CD4-positive, alpha-beta T cell (primary cell): ENCODE measurements at regions not wholly inside any gene's neighbourhood (a gene's known extent, or its start where the extent isn't known, plus 50 kb on each side); places are given as distances from the start of the nearest gene placed in this dataset.

ENCODE experiments used
- ATAC-seq: fragments of 200-7000 bp; cut with Tn5 transposase; one replicate; pipeline ENCODE4 v1.10.0; 2022; ENCODE audit warnings: mild to moderate bottlenecking; ENCODE audit not compliant: poor library complexity
- CTCF ChIA-PET: fragments of 350-600 bp; sonication (Branson Sonifier 250); formaldehyde crosslinking; loops from one replicate; lab custom pipeline; 2021; ENCODE audit warnings: antibody characterized with exemption, inconsistent platforms; lab: Charles Lee
- POLR2A ChIA-PET: fragments of 350-600 bp; sonication (Branson Sonifier 250); formaldehyde crosslinking; loops from one replicate; lab custom pipeline; 2021; ENCODE audit warnings: antibody characterized with exemption, inconsistent platforms; lab: Charles Lee
- DNase-seq, 14 experiments: peaks; one replicate each; pipeline ENCODE4 v3.0.0-alpha.2; 2013 to 2020; ENCODE audit warnings: mixed read lengths in 2 of 14
- H3K27ac ChIP-seq, 2 donors: one replicate each; pipeline versions ENCODE4 v1.5.1 to v1.7.0; 2013; ENCODE audit warnings: low read length in 2 of 2, low read depth in 1 of 2, mild to moderate bottlenecking in 1 of 2
- H3K27me3 ChIP-seq, 2 experiments: 1 replicate in 1 of 2; 2 replicates in 1 of 2; pipeline versions ENCODE4 v1.6.1 to v1.7.0; 2013; ENCODE audit warnings: low read length in 2 of 2, control low read depth in 1 of 2, mild to moderate bottlenecking in 1 of 2, moderate library complexity in 1 of 2; ENCODE audit not compliant: insufficient read depth in 2 of 2, control insufficient read depth in 1 of 2
- H3K36me3 ChIP-seq: one replicate; pipeline ENCODE4 v1.6.1; 2013; ENCODE audit warnings: low read length, control low read depth; ENCODE audit not compliant: insufficient read depth
- H3K4me1 ChIP-seq: one replicate; pipeline ENCODE4 v1.6.1; 2013; ENCODE audit warnings: low read length, control low read depth; ENCODE audit not compliant: insufficient read depth
- H3K4me3 ChIP-seq: one replicate; pipeline ENCODE4 v1.5.1; 2013; ENCODE audit warnings: mild to moderate bottlenecking, low read length, moderate library complexity
- H3K9me3 ChIP-seq, 2 experiments: 1 replicate in 1 of 2; 2 replicates in 1 of 2; pipeline versions ENCODE4 v1.6.1 to v1.7.0; 2013; ENCODE audit warnings: low read length in 2 of 2, mild to moderate bottlenecking in 2 of 2, control low read depth in 1 of 2, moderate library complexity in 1 of 2; ENCODE audit not compliant: control insufficient read depth in 1 of 2, insufficient read depth in 1 of 2
- H3K27ac Mint-ChIP-seq: one replicate; pipeline ENCODE4 v1.8.0; 2020; ENCODE audit warnings: mixed read lengths
- H3K27me3 Mint-ChIP-seq: one replicate; pipeline ENCODE4 v1.8.0; 2021; ENCODE audit warnings: mixed read lengths
- H3K36me3 Mint-ChIP-seq: one replicate; pipeline ENCODE4 v1.8.0; 2021; ENCODE audit warnings: low read depth, mixed read lengths
- H3K4me1 Mint-ChIP-seq: one replicate; pipeline ENCODE4 v1.8.0; 2021; ENCODE audit warnings: low read depth, mixed read lengths
- H3K4me3 Mint-ChIP-seq: one replicate; pipeline ENCODE4 v1.8.0; 2020; ENCODE audit warnings: mild to moderate bottlenecking, mixed read lengths
- H3K9me3 Mint-ChIP-seq: one replicate; pipeline ENCODE4 v1.8.0; 2020; ENCODE audit warnings: mixed read lengths
- CTCF ChIP-seq: fragments of 200-600 bp; IDR thresholded peaks from one replicate; pipeline ENCODE4 v1.8.0; 2022; ENCODE audit warnings: antibody characterized with exemption, mild to moderate bottlenecking
- intact Hi-C, 2 experiments: fragments of 100-400 bp; cut with DNase I in 1 of 2; cut with micrococcal nuclease in 1 of 2; formaldehyde crosslinking; loops; one replicate each; pipeline versions ENCODE4 v1.15.1 to v1.9.0; 2023 to 2025; cut with DNase I, micrococcal nuclease

DNA sequence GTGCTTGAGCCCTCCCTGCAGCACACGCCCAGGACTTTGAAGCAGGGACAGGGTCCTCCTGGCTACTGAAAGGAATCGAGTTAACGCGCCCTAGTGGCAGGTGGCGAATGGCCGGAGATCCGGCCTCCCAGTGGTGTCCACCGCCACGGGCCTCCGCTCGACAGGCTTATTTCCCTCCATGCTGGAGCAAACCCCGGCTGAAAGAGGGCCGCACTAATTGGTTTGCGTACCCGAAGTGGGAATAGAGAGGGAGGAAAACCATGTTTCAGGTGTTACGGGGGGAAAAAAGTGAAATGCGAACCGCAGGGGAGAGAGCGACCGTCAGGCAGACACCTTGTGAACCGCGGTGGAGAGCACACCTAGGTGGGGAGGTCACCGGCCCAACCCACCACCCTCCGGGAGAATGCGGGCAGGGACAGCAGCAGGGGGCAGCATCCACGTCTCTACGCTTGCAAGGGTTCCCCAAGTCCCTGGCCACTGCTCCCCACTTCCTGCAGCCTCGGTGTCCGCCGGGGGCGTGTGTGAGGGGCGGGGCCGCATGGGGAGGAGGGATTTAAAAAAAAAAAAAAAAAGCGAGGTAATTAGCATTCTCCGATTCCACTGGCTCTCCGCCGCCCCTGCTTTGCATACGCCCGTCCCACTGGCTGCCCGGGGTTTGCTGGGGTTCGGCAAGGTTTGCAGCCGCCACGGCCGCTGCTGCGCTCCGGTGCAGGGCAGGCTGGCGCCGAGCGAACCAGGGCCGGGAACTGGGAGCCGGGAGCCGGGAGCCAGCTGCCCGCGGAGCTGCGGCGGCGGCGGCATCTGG, 224.6 kb upstream of the CRY1 start:
- H3K27me3 Mint-ChIP-seq, result no peaks in the 10 kb centered on the region
- no peaks in the 10 kb centered on the region for H3K9me3 Mint-ChIP-seq
- peak overlapping the region in 1 of 2 donors; percentile 29 for H3K27ac ChIP-seq
- no peaks in the 10 kb centered on the region for H3K36me3 ChIP-seq
- peak; percentile 34 for TF ChIP-seq CTCF
- peaks cover 36% of the 10 kb centered on the region for H3K4me1 Mint-ChIP-seq
- POLR2A ChIA-PET, result interaction anchor here (1.1 to 7.8 kb wide), 5 partner anchors 9 to 362 kb away, joined by 3 to 192 read pairs (median 4); partner anchors contain the start of gene TMEM263
- DNase-seq (peak; percentile 69 to 94 (median 84)), ATAC-seq (peak; percentile 56)
- H3K4me1 ChIP-seq, result peaks cover 37% of the 10 kb centered on the region
- H3K4me3 ChIP-seq, result peak overlapping the region; percentile 95
- peaks cover 20% of the 10 kb centered on the region for H3K36me3 Mint-ChIP-seq
- H3K4me3 Mint-ChIP-seq, result peak overlapping the region; percentile 88
- no peaks in the 10 kb centered on the region for H3K27me3 ChIP-seq
- intact Hi-C loops, result loop anchor here (1.0 to 10.0 kb wide), 7 partner anchors 85 to 1837 kb away; partner anchors contain the start of gene CRY1 (in 1 of the 2)
- CTCF ChIA-PET, result interaction anchor here (0.7 kb wide), 1 partner anchor 290 kb away, joined by 3 read pairs; no protein-coding TSS in a partner anchor
- peak overlapping the region; percentile 78 for H3K27ac Mint-ChIP-seq
- H3K9me3 ChIP-seq, result no peaks in the 10 kb centered on the region

GRCh38 chr12:107318556-107318805, 225.1 kb upstream of the CRY1 start:
- H3K4me3 ChIP-seq, result peak overlapping the region; percentile 95
- ChIA-PET CTCF (interaction anchor here (0.6 to 0.7 kb wide), 2 partner anchors 54 to 289 kb away, joined by 3 read pairs; no protein-coding TSS in a partner anchor), POLR2A (interaction anchor here (1.1 to 7.8 kb wide), 6 partner anchors 9 to 363 kb away, joined by 3 to 192 read pairs (median 9); partner anchors contain the start of gene TMEM263)
- no peaks in the 10 kb centered on the region for H3K36me3 ChIP-seq
- no peaks in the 10 kb centered on the region for H3K27me3 ChIP-seq
- Mint-ChIP-seq H3K4me3 (peak overlapping the region; percentile 88), H3K36me3 (peaks cover 20% of the 10 kb centered on the region), H3K9me3 (no peaks in the 10 kb centered on the region), H3K27me3 (no peaks in the 10 kb centered on the region), H3K27ac (peak overlapping the region; percentile 78), H3K4me1 (peaks cover 41% of the 10 kb centered on the region)
- ATAC-seq (no peak), DNase-seq (peak in 1 of 14 experiments; percentile 42)
- intact Hi-C loops, result loop anchor here (1.0 to 10.0 kb wide), 5 partner anchors 186 to 1836 kb away; partner anchors contain the start of gene CRY1 (in 1 of the 2)
- peaks cover 40% of the 10 kb centered on the region for H3K4me1 ChIP-seq
- H3K9me3 ChIP-seq, result no peaks in the 10 kb centered on the region
- TF ChIP-seq CTCF, result no peak
- H3K27ac ChIP-seq, result no peak overlapping the region

DNA sequence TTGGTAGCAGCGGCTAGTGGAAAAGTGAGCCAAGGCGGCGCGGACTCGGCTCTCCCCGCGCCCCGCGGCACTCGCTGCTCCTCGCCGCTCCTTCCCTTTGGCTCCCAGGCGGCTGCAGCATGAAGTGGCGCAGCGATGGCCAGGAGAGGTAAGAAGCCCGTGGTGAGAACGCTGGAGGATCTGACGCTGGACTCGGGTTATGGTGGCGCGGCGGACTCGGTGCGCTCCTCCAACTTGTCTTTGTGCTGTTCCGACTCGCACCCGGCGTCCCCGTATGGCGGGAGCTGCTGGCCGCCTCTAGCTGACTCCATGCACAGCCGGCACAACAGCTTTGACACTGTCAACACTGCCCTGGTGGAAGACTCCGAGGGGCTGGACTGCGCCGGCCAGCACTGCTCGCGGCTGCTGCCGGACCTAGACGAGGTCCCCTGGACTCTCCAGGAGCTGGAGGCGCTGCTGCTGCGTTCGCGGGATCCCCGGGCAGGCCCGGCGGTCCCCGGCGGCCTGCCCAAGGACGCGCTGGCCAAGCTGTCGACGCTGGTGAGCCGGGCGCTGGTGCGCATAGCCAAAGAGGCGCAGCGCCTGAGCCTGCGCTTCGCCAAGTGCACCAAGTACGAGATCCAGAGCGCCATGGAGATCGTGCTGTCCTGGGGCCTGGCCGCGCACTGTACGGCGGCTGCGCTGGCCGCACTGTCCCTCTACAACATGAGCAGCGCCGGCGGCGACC, 225.6 kb upstream of the CRY1 start:
- peak overlapping the region; percentile 95 for H3K4me3 ChIP-seq
- peak in 8 of 14 experiments; percentile 7 to 55 (median 18) for DNase-seq
- intact Hi-C loops, result loop anchor here (1.0 to 10.0 kb wide), 5 partner anchors 187 to 1836 kb away; partner anchors contain the start of gene CRY1 (in 1 of the 2)
- POLR2A ChIA-PET, result interaction anchor here (1.1 to 7.8 kb wide), 8 partner anchors 10 to 363 kb away, joined by 3 to 192 read pairs (median 8); partner anchors contain the start of gene TMEM263
- CTCF ChIA-PET, result interaction anchor here (0.6 to 1.5 kb wide), 4 partner anchors 15 to 289 kb away, joined by 3 to 5 read pairs (median 3); no protein-coding TSS in a partner anchor
- no peaks in the 10 kb centered on the region for H3K36me3 ChIP-seq
- Mint-ChIP-seq H3K9me3 (no peaks in the 10 kb centered on the region), H3K27ac (peak overlapping the region; percentile 78), H3K27me3 (no peaks in the 10 kb centered on the region), H3K4me1 (peaks cover 46% of the 10 kb centered on the region), H3K36me3 (peaks cover 20% of the 10 kb centered on the region), H3K4me3 (peak overlapping the region; percentile 89)
- ATAC-seq, result no peak
- H3K27ac ChIP-seq, result no peak overlapping the region
- no peaks in the 10 kb centered on the region for H3K9me3 ChIP-seq
- no peak for TF ChIP-seq CTCF
- H3K4me1 ChIP-seq, result peaks cover 40% of the 10 kb centered on the region
- H3K27me3 ChIP-seq, result no peaks in the 10 kb centered on the region
